GM18502 (cell line): ENCODE measurements at regions not wholly inside any gene's neighbourhood (a gene's known extent, or its start where the extent isn't known, plus 50 kb on each side); places are given as distances from the start of the nearest gene placed in this dataset.
A peak's percentile ranks its signal among the peaks of the same experiment; 100 is the strongest.

Source experiments
- ATAC-seq: cut with Tn5 transposase; IDR thresholded peaks from one replicate; pipeline ENCODE4 v1.9.1; 2021; ENCODE audit warnings: mild to moderate bottlenecking; ENCODE audit not compliant: unreplicated experiment, poor library complexity

DNA sequence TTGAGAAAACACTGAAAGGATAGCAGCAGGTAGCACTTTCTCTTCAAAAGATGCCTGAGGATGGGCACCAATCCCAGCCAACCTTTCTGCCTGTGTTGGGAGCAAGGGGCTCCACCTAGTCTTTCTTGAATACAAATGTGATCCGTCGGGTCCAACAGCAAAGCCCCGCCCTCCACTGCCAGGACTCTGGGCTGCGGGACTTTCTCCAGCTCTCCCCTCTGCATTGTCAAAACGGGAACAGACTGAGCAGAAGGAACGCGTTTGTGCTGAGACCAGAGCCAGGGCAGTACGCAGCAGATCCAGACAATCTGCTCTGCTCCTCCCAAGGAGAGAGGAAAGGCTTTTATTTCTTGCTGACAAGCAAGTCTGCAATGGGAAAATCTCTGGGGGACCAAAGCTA is 139.7 kb downstream of the SEC61B start:
- no peak for ATAC-seq

DNA sequence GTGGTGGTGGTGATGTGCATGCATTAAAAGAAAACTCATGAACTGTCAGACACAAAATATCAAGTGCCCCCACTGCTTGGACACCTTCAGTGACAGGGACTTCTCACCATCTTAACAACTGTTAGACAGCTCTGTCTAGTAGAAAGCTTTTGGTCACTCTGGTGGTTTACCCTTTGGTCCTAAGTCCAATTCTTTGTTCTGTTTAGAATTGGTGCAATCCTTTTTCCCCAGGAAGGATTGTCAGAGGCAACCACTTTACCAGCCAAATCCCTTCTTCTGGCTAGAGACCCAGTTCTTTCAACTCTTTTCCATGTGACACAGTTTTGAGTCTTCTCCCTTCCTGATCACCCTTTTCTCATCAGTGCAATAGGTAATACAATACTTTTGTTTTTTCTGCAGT is 140.2 kb downstream of the SEC61B start:
- no peak for ATAC-seq

DNA sequence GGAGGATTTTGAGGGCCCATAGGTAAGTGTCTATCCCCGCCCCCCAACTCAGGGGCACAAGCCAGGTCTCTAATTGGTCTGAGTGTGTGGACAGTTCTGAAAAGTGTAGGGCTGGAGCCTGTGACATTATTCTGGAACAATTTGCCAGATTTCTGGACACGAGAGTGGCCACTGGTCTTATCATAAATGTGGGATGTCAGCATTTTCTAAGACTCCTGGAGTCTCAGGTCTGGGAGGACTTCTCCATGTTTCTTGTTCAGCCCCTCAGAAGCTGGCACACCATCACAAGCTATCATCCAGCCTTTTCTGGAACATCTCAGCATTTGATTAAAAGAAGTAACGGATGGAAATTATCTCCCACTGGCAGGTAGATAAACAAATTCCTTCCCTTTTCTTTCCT is 141.4 kb downstream of the SEC61B start:
- no peak for ATAC-seq

DNA sequence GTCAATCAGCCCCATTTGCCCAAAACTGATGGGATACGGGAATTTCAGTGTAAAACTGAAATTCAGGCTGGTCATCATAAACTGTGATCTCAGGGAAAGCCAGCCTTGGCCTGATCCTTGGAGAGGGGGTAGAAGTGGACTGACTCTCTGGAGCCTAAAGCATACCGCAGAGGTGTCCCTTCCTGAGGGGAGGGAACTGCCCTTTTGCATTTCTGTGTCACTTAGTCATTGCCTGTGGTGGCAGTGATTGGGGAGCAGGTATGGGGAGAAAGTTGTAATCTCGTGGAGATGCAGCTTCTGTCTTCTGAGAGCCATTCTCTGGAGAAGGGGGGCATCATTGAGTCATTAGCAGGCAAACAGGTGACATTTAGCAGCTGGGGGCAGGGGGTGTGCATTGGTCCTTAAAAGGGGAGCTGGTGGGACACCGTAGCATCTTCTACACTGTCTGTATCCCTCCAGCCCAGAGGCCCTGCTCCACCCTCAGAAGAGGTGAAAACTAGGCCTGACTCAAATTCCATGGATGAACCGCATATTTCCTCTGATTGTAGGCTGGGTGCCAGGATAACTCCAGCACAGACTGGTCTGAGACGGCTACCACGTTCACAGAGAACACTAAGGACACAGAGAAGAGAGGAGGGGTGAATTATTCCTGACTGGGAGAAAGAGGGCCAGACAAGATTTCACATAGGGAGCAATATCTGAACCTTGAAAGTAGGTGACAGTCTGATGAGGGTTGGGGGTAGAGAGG is 143.3 kb downstream of the SEC61B start:
- ATAC-seq = no peak

DNA sequence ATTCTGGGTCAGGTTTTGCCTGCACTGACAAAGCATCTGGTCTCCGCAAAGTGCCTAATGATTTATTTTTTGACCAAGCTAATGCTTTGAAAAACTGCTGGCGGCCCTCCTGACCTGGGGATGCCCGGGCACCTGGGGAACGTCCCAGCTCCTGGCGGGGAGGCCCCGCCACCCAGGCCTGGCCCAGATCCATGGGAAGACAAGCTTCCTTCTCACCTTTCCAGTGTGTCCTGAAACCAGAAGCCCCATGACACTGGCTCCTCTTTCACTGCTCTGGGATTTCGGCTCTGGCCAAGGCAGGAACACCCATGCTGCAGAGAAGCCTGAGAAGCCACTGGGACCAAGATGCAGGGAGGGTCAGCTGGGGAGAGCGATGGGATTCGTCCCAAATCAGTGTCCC is 144.1 kb downstream of the SEC61B start:
- no peak for ATAC-seq

DNA sequence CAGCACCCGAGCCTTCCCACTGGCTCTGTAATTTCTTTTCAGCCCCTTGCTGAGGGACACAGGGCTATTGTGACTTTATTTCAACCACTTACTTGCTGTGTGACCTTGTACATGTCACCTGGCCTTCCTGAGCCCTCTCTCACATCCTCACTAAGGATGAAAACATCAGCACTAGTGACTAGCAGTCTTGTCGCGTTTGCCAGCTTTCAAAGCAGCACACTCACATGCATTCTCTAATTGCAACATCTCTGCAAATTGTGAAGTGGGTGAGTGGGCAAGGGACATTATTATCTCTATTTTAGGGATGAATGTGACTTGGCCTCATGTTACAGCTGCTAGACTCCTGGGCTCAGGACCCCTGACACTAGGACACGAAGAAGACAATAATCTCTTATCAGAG is 144.5 kb downstream of the SEC61B start:
- no peak for ATAC-seq

DNA sequence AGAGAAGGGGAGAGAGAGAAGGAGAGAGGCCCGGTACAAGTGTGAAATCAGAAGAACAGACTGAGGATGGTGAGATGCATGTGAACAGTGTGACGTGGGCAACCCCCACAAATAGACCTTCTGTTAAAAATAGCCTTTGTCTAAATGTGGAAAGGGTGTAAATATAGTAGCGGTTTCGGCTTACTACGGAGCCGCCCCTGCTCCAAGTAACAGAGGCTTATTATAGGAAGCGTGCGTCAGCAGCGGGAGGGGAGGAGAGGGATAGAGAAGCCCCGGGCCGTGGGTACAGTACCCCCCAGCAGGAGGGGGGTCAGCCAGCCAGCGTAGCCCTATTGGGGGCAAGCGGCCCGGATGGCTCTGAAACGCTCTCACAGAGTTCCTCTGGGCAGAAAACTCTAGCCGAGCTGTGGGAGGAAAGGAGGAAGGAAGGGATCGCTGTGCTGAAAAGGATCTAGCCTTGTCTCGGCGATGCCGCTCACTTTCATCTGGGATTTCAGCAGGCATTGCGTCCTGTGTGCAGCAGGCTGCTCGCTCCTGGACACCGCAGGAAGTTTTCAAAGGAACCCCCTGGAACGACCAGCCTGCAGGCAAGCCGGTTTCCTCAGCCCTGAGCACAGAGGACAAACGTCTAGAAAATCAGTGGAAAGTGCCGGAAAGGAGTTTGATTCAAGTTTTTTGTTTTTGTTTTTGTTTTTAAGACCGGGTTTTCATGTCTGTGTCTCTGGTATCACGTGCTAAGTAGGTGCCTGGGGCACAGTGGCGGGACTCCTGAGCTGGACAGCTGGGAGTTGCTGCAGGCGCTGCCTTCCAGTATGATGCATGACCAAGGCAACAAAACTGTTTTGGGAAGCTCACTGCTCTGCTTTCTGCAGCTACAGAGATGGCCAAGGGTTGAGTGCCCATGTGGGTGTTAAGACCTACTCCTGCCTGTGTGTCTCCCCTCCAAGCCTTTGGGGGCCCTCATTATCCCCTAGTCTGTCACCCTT is 146.6 kb downstream of the SEC61B start:
- peak; percentile 67 for ATAC-seq

DNA sequence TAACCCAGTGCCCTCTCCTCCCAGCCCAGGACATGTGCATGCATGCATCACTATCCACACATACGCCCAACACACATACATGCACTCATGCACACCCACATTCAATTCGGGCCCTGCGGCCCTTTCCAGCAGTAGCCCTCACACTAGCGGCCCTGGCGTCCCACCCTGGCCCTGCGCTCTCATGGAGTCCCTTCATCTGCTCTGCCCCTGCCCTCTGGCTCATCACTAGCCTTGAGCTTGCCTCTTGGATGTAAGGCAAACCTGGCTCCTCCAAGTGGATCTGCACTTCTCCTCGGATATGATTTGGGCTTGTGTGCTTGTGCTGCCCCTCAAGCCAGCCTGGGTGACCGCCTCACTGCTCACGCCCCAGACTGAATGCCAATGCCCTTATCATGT is 147.2 kb downstream of the SEC61B start:
- no peak for ATAC-seq

DNA sequence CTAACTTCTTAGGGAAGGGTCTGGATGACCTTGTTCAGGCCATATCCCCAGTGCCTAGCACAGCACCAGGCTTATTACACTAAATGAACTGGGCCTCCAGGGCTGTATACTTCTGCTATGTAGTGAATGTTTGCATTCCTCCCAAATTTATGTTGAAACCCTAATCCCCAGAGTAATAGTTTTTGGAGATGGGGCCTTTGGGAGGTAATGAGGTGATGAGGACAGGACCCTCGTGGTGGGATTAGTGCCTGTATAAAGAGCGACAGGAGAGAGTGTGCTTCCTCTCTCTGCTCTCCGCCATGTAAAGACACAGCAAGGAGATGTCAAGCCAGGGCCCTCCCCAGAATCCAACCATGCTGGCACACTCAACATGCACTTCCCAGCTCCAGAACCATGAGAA is 148.3 kb downstream of the SEC61B start:
- no peak for ATAC-seq

DNA sequence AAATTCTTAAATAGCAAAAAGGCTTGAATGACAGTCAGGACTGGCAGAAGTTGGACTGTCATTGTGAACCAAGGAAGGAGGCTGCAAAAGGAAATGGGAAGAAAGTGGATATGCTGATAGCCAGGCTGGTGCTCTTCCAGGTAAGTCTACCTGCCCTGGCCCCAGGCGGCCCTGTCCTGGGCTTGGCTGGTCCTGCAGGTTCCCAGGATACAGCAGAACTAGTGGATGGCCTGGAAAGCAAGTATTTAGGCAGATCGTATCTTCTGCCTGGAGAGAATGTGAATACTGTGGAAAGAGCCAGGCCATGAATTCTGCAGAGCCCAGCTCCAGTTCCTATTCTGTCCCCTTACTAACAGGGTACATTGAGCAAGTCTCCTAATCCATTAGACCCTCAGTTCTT is 149.3 kb downstream of the SEC61B start:
- no peak for ATAC-seq

DNA sequence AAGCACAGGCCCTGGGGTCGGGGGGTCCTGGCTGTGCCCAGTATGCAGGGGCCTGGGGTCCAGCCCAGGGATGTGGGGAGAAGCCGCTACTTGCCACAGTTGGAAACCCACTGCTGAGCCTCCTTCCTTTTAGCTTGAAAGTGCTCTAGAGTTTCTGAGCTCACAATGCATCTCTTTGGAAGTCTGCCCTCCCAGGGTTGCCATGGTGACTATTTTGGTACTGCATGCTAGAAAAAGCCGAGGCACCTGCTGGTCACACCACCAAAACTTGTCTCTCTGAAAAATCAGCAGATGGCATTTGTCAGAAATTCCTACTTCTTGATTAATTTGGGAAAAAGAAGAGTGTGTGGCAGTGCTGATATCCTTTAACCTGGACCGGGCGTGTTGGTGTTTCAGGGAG is 151.8 kb downstream of the SEC61B start:
- no peak for ATAC-seq

DNA sequence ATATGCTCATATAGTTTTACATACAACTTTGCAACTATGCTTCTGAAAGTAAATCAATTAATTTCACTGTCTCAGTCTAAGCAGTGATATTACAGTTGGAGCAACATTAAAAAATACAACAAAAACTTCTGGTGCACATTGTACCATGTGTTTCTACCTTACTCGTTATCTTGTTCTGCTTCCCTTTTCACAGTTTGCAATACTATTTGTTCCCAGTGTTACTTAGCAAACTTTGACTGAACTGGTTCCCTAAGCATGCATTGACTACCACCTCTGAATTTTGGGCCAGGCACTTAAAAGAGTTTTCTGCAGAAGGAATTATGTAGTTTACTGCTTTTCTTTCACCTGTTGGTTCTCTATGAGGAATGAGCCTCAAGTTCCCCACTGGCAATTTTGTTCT is 152.7 kb downstream of the SEC61B start:
- ATAC-seq = no peak

DNA sequence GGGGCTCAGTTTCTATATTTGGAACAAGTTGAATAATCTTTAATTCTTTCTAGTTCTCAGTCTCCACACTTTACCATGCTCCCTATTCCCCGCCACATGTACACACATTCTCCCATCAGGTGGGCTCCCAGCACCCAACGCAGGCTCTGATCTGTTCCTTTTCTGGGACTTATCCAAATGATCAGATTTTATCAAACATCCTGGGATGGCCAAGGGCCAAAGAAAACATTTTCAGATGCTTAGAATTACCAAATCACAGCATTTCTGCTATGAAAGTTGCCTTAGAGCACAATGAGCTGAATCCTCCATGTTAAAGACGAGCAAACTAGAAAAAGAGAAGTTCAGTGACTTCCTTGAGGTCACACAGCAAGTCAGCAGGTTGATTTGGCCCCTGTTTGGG is 153.4 kb downstream of the SEC61B start:
- no peak for ATAC-seq

DNA sequence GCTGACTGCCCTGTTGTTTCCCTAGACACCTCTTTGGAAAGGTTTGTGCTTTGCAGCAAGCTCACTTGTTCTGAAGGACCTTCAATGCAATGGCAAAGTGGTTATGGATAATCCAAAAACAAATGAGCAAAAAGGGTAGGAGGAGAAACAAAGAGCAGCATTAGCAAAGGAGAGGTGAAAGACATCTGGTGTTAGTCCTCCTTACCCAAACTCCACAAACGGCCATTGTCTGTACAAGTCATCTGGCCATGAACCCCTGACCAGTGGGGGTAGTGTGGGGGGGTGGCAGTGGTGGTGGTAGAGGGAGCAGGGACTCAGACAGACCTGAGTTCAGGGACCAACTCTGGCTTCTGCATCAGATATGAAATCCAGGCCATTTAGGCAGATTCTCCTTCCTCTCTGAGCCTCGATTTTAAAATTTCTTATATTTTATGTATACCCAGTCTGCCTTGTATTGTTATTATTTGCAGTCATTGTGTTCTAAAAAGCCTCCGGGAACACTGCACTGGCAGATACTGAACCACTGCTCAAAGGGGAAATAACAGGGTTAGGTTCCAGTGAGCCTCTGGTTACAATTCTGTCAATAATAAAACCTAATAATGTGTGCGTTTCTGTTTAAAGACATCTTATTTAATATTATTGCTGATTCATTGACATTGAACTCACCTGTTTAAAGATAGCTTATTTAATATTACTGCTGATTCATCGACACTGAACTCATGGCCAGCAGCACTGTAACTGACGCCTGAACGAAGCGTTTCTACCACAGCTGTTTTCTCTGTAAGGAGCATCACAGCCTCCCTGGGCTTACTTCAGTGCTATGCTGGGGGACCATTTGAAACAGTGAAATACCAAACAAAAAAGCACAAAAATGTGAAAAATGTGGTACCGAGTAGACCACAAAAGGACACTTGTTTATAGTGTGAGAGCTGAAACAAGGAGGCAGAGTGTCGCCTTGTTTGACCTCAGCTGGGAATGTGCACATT is 156.0 kb downstream of the SEC61B start:
- no peak for ATAC-seq

DNA sequence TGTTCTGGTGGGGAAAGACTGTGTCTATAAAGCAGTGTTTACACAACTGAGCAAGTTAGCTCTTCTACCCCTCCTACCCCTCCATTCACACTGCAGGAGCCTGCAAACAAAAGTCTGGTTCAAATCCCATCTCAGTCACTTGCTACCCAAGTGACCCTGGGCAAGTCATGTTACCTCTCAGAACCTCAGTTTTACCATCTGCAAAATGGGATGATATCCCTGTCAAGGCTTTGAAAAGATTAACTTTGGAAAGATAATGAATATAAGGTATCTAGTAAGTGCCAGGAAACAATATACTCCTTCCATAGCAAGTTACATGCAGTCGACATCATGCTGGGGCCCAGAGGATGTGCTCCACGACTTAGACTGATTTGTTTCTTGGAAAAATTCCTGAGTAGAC is 161.5 kb downstream of the SEC61B start:
- ATAC-seq = no peak

DNA sequence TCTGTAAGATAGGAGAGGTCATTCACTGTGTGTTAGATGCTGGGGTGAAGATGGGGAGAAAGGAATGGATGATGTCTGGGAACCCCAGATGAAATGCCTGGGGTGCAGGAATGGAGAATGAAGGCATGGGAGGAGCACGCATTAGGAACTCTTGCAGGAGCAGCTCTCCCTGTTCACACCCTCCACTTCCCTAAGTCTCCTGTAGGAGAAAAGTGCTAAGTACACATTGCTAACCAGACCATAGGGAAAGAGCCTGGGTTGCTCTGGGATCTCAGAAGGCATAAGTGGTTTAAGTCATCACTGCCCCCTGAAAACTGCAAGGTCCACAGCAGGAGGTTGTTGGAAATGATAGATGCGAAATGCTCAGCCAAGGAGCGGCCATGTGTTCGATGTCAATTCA is 163.1 kb downstream of the SEC61B start:
- ATAC-seq = no peak

DNA sequence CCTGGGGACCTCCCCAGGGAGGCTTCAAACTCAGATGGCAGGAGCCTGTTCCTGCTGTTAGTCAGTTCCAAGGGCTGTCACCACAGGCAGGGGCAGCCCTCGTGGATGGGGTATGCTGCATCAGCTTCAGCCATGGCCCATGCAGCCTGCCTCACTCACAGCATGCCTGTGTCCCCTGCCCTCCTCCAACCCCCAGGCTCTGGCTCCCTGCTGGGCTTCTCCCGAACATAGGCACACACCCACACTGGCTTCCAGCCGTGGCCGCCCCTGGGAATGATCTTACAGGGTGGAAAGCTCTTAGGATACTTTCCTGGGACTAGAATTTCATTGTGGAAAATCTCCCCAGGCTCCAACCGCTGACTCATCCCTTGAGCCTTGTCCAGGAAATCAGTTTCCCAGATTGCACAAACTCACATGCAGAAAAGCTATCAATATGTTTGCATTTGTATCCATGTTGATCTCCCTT is 163.8 kb downstream of the SEC61B start:
- ATAC-seq = no peak

DNA sequence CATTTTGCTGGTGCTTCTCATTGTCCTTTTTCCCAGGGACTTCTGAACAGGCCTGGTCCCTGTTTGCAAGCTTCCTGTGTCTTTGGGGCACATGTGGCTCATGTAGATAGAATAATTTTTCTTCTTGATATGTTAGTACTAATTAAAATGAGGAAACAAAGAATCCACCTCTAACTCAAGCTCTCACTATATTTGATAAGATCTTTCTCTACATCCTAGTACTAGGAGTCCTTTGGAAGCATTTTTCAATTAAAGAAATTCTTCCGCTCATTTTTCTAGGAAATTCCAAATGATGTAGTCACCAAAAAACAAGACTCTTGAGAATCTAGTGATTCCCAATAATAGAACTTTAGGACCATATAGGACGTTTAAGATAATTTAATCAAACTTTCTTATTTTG is 165.3 kb downstream of the SEC61B start:
- no peak for ATAC-seq

DNA sequence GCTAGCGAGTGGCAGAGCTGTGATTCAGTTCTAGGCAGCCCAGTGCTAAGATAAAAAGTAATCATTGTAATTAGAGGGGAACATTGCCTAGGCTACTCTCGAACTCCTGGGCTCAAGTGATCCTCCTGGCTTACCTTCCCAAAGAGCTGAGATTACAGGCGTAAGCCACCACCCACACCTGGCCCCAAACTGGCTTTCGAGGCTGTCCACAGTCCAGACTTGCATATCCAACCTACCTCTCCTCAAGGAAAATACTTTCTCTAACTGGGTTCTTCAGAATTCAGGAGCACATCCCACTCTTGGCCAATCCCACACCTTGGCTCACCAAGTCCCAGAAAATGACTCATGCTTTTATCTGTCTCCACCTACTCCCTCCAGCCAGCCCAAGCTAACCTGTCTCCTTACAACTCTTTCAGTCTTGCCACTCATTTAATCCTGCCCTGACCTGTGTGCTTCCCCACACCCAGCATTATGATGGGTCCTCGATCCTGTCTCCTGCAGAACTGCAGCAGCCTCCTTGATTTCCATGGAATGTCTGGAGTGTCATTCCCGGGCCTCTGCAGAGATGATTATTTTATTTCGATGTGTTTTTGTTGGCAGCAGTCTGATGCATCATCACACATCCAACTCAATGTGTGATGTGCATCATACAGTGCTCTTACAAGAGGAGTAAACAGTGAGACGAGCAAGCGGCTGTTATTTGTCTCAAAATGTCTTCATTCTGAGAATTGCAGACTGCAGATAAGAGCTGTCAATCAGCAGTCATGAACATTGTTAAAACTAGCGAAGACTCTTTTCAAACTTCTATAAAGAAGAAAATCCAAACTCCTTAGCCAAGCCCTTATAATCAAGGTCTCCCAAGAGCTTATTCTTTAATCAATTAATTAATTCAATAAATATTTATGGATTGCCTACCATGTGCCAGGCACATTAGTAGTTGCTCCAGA is 167.3 kb downstream of the SEC61B start:
- ATAC-seq = no peak
